IPS DF 4.7 (cell line): ENCODE measurements at regions not wholly inside any gene's neighbourhood (a gene's known extent, or its start where the extent isn't known, plus 50 kb on each side); places are given as distances from the start of the nearest gene placed in this dataset.
"Not testable (repeated sequence)": the region's sequence is repeated elsewhere in the genome, so short reads cannot be mapped to it uniquely, and the experiment has no call there.

ENCODE experiments used
- DNase-seq: peaks from one replicate; pipeline ENCODE4 v3.0.0-alpha.2; 2013; ENCODE audit warnings: low spot score; ENCODE audit errors: extremely low read depth

GRCh38 chr9:115533511-115533910, 415.6 kb upstream of the TNC start:
- DNase-seq, result no peak

GRCh38 chr9:115540091-115540490, 422.1 kb upstream of the TNC start:
- no peak for DNase-seq

GRCh38 chr9:115543511-115543910, 425.6 kb upstream of the TNC start:
- DNase-seq, result no peak

GRCh38 chr9:115548609-115549260, 430.8 kb upstream of the TNC start:
- no peak for DNase-seq

- no peak for DNase-seq
Observed at GRCh38 chr9:115551396-115551795, 433.4 kb upstream of the TNC start.

GRCh38 chr9:115553060-115553773, 435.3 kb upstream of the TNC start:
- peak; percentile 14 for DNase-seq

- DNase-seq, result no peak
Observed at GRCh38 chr9:115556432-115556831, 438.5 kb upstream of the TNC start.

- no peak for DNase-seq
Observed at GRCh38 chr9:115575147-115575546, 457.2 kb upstream of the TNC start.

GRCh38 chr9:115585458-115585857, 467.5 kb upstream of the TNC start:
- DNase-seq, result not testable (repeated sequence)

GRCh38 chr9:115587310-115587709, 469.4 kb upstream of the TNC start:
- DNase-seq, result no peak

GRCh38 chr9:115590011-115590410, 472.1 kb upstream of the TNC start:
- no peak for DNase-seq

GRCh38 chr9:115591584-115591984, 473.6 kb upstream of the TNC start:
- peak; percentile 83 for DNase-seq

GRCh38 chr9:115593587-115594091, 475.7 kb upstream of the TNC start:
- peak; percentile 38 for DNase-seq

- DNase-seq, result no peak
Observed at GRCh38 chr9:115594557-115594956, 476.6 kb upstream of the TNC start.

GRCh38 chr9:115596021-115596745, 478.2 kb upstream of the TNC start:
- no peak for DNase-seq

- no peak for DNase-seq
Observed at GRCh38 chr9:115596746-115597080, 478.8 kb upstream of the TNC start.

- no peak for DNase-seq
Observed at GRCh38 chr9:115597330-115597895, 479.5 kb upstream of the TNC start.

GRCh38 chr9:115598751-115599150, 480.8 kb upstream of the TNC start:
- no peak for DNase-seq

- DNase-seq, result no peak
Observed at GRCh38 chr9:115599898-115600297, 481.9 kb upstream of the TNC start.

- DNase-seq, result no peak
Observed at GRCh38 chr9:115601434-115601833, 483.5 kb upstream of the TNC start.

- no peak for DNase-seq
Observed at GRCh38 chr9:115604831-115605483, 487.0 kb upstream of the TNC start.

GRCh38 chr9:115606838-115607237, 488.9 kb upstream of the TNC start:
- DNase-seq, result no peak
